ENCODE measurements at regions not wholly inside any gene's neighbourhood (a gene's known extent, or its start where the extent isn't known, plus 50 kb on each side); places are given as distances from the start of the nearest gene placed in this dataset.

DNA sequence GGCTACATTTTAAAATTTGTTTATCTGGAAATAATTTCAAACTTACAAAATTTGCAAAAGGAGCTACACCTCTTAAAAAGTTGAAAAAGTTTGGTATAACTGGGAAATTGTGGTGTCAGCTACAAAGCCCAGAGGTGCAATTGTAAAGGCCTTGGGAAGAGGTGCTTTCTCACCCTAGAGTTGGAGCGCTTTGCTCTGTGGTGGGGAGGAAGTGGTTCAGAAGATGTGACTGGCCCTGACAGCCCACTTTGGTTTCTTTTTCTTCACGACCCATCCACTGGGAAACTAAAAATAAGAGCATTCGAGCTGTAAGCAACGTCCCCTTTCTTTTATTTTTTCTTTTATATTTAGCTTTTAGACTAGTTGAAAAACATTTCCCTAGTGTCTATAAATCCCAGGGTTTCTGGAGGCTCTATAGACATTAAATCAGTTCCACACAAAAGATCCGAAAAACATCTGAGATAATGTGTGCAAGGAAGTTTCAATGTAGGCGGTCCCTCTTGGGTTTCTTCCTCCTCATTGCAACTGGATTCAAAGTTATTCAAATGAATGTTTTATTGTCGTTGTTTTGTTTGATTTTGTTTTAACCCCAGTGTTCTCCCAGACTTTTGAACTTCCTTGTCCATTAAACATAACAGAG is 397.8 kb downstream of the KIF16B start:
- DNase-seq (ENCODE audit: low spot score): no peak

DNA sequence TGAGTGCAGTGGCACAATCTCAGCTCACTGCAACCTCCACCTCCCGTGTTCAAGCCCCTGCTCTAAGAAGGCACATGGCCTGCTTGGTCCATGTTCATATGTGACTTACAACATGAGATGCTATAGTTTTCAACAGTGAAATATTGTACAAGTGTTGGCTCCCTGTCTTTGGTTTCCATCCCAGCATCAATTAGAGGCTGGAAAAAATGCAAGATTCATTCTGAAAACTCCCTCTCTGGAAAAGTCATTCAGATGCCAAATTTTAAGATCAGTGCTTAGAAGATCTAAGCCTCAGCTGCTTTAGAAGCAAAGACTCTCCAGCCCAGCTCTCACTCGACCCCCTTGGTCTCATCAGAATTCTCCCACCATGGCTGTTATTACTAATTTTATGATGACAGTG is 398.9 kb downstream of the KIF16B start:
- DNase-seq (ENCODE audit: low spot score): no peak

DNA sequence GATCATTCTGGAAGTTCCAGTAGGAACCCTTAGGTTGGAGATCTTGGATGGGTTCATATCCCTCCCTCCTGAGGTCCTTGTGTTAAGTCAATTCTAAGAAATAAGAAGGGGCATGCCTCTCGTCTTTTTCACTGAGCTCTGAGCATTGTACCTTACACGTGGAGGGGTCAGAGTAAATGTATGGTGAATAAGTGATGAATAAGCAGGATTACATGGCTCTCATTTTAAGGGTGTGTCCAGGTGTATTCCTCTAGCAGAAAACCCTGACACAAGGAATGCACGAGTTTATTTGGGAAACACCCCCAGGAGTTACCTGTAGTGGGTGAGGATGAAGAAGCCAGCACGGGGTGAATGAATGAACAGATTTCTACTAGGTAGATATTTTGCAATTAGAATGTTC is 400.2 kb downstream of the KIF16B start:
- no peak for DNase-seq (ENCODE audit: low spot score)

DNA sequence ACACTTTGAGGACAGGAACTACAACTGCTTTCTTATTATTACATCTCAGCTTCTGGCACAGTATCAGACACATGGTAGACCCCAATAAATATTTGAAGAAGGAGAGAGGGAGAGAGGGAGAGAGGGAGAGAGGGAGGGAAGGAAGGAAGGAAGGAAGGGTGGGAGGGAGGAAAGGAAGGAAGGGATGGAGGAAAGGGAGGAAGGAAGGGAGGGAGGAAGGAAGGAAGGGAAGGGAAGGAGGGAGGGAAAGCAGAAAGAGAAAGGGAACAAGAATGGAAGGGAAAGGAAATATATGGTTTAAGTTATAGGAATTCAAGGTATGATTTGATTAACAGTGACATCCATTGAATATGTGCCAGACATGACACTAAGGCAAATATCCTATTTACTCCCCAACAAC is 402.1 kb downstream of the KIF16B start:
- no peak for DNase-seq (ENCODE audit: low spot score)

DNA sequence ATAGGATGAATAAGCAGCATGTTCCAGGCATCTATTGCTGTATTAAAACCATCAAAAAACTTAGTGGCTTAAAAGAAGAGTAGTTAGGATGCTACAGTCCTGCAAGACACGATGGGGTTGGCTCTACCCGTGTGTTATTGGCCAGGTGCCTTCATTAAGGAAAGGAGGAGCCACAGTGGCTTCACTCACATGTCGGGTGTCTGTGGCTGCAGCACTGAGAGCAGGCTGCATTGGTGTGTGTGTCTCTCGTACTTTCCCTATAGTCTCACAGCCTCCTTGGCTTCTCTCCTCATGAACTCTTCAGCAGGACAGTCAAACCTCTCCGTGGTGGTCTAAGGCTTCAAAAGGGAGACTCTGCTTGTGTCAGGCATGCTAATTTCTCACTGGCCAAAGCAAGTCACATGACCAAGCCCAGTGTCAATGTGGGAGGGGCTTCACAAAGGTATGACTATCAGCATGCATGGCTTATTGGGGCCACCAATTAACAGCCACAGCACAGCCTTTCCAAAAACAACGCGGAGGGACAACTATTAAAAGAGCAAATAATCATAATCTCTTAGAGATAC is 402.8 kb downstream of the KIF16B start:
- no peak for DNase-seq (ENCODE audit: low spot score)

DNA sequence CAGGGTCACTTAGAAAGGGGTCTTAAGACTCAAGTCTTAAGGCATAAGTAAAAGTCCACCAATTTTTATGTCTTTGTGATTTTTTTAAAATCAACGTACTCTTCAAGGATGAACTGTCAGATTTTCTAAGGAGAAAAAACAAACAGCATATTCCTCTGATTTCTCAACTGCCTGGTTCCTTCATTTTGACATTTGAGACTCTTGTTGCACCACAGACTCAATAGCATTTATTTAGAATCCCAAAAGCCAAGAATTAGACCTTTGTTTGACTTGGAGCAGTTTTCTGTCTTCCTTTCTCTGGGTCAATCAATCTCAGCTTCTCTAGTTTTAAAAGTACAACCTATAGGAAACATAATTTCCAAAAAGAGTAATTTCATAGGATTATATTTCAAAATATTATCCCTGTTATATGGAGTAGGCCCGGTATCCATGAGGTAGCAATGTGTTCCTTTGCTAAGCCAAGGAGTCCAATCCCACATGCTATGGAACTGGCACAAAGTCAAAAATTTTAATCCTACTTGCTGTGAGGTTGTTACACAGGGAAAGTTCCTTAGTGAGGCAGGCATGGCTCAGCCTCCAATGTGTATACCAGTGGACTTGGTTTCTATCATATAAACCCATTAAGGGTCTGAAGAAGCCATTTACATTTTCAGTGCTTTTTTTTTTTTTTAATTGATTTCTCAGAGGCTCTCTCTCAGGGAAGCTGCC is 405.7 kb downstream of the KIF16B start:
- no peak for DNase-seq (ENCODE audit: low spot score)

DNA sequence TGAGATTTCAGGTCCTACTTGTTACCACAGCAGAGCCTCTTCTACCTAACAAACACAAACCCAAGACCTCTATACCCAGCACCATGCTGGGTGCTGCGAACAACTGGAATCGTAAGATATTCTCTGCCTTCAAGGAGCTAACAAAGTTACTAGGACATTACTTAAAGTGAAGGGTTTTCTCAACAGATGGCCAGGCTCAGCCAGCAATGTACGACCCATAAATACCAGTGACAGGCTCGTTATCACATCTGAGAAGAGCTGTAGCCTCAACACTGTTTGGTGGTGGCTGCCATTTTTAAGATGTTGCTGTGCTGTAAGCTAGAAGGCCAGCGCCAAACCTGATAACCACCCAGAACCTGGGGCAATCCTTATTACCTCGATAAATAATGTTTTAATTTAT is 406.5 kb downstream of the KIF16B start:
- DNase-seq (ENCODE audit: low spot score): no peak

DNA sequence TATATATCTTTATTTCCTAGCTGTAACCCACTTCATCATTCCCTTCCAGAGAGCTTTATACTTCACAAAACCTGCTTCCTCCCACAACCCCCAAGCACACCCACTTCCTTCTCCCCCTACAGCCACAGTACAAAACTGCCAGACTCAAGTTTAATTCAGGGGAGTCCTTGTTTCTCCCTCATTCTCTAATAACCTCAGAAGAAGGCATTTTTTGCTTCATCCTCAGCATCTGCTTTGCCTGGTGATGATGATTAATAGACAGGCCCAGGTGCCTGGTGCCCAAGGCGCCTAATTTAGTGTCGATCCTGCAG is 414.3 kb downstream of the KIF16B start:
- DNase-seq (ENCODE audit: low spot score): no peak

DNA sequence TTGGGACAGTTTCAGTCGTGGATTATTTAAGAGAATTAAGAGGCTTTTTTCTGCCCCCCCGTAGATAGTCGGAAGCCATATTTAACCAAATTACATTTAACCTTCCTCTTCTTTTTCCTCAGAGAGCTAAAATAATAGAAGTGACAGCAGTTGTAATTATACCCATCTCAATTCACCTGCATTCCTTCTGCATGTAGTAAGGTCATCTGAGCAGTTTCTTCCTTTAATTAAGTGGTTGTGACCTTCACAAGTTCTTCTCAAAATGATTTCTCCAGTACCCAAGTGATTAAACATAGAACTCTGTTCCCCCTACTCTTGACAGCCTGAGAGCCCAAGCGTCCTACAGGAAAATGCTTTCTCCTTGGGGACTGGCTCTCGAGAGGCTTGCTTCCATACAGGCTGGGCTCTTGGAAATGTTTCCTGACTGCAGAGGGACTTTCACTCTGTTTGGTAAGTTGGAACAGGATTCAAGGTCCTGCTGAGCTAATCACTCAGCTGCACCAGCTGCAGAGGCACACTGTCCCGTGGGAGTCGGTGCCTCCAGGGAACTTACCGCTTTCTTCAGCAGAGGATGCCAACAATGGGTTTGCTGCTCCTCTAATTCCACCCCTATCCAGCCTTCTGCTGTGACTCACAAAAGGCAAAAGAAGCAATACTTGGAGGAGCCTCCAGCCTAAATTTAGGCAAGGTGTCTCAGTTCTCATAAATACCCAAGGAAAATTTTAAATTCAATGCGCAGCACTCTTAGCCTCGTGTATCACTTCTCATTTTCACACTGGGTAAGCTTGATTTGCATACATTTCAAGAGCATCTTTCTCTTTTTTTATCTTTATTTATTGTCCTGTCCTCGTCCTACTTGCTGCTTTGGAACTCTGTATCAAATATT is 414.9 kb downstream of the KIF16B start:
- no peak for DNase-seq (ENCODE audit: low spot score)

DNA sequence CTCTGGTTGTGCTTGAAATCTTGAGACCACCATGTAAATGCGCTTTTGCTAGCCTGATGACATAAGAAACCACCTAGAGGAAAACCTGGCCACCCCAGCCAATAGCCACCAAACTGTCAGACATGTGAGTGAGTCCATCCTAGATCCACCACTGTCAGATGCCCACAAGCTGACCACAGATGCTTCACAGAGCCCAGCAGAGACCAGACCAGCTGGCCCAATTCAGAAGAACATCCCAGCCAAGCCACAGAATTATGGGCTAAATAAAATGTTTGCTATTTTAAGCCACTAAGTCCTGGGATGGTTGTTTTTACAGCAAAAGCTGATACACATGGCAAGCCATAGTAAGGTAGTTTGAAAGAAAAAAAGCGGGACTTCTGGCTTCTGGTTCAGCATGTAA is 425.3 kb downstream of the KIF16B start:
- no peak for DNase-seq (ENCODE audit: low spot score)

DNA sequence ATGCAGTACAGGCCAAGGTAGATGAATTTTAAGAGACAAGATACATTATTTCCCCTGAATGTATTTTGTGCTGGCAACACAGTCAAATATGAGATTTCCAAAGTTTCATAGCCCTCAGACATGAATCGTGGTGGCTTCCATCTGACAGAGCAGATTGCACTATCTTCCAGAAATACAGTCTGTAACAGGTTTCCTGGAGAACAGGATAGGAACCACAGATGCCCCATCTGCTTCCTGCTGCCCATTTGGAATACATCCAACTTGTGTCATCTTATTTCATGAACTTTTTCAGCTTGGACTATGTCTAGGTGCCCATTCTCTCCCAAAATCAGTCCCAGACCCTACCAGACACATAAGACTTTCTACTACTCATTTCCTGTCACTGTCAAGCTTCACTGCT is 426.0 kb downstream of the KIF16B start:
- DNase-seq (ENCODE audit: low spot score): no peak

DNA sequence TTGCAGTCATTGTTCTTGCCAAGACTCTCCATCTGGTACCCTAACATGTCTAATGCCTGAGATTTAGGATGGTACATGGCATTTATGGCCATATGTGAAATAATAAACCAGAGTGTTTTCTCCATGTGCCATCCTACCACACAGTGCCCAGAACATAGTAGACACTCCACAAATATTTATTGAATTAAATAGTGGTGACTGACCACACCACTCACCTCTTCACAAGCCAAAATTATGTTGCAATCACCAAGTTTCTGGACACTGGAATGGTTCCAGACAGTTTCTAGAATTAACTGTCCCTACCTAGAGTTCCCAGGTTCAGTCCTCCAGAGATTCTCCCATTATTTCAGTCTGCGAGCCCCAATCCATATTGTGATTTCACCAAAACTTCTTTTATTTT is 427.3 kb downstream of the KIF16B start:
- DNase-seq (ENCODE audit: low spot score): no peak

DNA sequence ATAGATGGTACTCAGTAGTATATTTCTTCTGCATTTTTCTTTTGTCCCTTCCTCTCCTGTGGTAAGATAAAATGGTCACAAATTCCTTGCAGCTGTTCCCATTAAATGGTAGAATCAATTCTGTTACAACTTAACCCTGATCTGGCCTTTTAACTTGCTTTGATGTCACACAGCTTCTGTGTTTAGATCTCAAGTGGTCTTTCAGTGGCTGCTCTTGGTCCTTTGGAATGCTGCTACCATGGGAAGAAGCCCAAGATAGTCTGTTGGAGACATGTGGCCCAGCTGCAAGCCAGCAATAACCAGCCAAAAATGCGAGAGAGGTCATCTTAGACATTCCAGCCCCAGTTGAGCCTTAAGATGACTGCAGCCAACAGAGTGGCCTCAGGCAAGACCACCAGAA is 429.7 kb downstream of the KIF16B start:
- no peak for DNase-seq (ENCODE audit: low spot score)

DNA sequence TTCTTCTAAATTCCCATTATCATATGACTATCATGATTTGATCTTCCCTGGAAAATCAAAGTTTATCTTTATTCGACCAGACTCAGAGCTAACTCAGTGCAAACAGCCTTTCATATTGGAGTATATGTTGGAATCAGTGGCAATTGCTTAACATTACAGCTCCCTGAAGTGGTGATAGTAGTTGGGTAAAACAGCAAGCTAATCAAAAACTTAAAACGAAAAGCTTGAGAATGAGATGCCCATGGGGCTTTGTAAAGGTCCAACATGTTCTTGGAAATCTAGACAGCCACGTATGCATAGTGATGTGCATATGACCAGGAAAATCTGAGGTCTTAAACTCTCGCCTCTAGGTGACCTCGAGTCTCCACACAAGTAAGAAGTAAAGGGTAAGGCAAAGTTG is 437.6 kb downstream of the KIF16B start:
- DNase-seq (ENCODE audit: low spot score): no peak

DNA sequence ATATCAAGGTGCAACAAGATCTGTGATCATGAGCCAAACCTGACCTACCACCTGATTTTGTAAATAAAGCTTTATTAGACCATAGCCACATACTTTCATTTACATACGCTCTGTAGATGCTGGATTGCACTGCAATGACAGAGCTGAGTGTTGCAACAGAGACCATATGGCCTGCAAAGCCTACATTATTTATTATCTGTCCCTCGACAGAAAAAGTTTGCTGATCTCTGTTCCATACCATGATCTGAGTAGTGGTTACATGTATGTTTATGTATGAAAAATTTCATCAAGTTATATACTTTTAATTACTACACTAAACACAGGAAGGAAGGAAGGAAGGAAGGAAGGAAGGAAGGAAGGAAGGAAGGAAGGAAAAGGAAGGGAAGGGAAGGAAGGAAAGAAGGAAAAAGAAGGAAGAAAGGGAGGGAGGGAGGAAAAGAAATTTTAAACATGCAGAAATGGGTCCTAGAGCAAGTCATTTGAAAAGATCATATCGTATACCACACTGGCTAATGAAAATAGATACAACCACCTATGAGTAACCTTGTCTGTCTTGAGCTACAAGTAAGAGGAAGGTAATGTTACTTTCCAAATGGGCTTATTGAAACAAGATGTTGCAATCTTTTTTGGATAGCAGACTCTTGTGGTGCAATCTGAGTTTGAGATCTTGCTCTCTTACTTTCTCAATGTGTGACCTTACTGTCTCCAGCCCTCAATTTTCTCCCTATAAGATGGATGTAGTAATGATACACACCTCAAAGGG is 441.0 kb downstream of the KIF16B start:
- DNase-seq (ENCODE audit: low spot score): no peak

DNA sequence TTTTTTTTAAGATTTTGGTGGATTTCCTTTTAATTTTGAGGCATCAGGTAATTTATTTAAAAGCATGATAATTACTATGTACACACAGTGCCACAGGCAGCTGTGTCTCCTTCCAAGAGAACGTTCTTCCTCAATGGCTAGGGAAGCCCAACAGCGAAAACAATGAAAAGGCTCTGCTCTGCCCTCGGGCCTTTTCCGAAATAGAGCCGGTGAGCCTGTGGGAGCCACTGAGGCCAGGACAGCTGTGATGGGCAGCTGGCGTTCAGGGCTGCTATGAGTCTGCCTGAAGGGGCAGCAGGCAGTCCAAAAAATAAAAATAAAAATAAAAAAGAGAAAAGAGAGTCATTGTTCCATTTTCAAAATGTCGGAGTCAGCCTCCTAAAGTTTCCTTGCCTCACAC is 443.8 kb downstream of the KIF16B start:
- DNase-seq (ENCODE audit: low spot score): no peak

DNA sequence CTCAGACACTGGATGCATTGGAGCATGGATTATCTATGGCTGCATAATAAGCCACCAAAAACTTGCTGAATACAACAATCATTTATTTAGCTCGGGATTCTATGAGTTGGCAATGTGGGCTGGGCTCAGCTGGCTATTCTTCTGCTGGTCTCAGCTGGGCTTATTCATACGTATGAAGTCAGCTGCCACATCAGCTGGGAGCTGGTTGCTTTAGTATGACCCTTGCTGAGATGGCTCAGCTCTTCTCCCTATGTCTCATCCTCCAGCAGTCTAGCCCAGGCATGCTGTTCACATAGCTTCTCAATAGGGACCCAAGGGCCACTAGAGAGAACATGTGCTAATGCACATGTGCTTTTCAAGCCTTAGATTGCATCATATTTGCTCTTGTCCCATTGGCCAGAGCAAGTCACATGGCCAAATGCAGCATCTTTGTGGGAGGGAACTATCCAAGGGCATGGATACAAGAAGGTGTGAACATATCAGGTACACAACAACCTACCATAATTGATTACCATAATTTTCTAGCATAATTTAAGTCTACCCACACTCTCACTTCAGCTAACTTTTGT is 444.6 kb downstream of the KIF16B start:
- no peak for DNase-seq (ENCODE audit: low spot score)

DNA sequence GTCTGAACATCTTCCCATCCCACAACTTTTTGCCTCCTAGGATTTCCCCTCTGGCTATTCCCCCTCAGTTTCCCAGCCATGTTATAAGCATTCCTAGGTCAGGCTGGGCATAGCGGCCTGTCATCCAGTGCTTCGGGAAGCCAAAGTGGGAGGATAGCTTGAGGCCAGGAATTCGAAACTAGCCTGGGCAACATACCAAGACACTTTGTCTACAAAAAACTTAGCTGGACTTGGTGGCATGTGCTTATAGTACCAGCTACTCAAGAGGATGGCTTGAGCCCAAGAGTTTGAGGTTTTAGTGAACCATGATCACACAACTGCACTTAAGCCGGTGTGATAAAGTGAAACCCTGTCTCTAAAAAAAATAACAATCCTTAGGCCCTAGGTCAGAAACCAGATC is 447.4 kb downstream of the KIF16B start:
- no peak for DNase-seq (ENCODE audit: low spot score)

DNA sequence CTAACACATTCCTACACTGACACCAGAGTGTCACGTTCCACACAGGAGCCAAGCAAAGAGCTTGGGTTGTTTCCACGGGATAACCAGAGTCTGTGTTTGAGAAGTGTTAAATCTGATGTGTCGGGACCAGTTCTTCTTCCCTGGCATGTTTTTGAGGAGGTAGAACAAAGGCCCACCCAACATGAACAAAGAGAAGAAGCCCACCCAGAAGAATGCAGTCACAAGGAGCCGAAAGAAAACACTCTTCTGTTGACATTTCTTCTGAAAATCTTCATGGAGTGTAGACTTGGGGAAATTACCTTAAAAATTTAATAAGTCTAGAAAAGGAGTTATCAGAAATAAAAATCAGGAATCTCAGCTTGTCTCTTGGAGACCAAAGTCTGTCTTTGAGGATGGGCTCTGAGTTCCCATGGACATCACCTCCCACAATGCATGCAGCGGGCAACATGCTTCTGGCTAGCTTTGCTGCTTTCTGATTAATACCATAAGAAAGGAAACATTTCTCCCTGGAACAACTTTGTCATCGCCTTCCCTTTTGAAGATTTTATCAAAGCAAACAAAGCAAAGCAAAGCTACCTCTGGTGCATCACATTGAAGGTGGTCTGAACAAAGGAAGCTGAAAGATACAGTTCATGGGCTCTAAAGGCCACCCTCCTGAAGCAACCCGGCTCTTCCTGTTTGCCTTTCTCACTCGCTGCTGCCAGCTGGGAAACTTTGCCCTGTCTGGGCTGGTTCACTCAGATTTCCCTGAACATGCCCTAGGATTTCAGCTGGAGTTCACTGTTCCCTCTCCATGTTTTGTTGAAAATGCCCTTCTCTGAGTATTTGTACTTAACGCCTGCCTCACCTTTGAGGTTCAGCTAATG is 448.1 kb downstream of the KIF16B start:
- DNase-seq (ENCODE audit: low spot score): no peak

DNA sequence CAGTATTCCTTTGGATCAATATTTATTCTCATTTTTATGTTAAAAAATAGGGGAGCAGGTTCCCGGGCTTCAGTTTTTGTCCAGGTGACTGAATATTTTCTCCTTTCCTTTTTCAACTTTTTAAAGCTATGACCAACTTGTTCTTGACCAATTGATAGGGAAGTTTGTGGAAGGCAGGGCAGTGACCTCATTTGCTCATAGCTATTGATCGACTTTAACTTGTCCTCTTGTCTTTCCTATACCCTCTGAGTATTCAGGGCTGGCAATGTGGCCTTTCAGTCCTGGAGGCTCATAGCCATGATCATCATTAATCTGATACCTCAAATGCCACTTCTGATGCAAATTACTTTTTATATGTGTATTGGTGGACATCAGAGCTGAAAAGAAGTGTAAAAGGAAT is 448.8 kb downstream of the KIF16B start:
- no peak for DNase-seq (ENCODE audit: low spot score)

DNA sequence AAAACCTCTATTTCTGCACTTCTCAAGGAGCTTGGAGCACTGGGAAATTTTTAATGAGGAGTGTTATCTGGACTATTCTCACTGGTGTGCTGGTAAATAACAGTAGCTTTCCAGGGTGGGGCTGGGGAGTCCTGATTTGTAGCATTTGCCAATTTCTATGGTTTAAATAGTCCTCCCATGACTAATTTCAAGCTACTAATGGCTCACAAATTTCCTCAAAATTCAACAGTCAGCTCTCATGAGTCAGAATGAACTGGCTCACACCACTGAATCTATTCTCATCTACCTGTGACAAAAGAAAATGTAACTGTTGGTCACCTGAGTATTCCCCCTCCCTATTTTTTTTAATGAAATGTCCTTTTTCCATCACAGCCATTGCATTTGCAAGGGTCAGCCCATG is 449.6 kb downstream of the KIF16B start:
- no peak for DNase-seq (ENCODE audit: low spot score)

Measured in GM03348 (cell line).